ENCODE measurements at regions not wholly inside any gene's neighbourhood (a gene's known extent, or its start where the extent isn't known, plus 50 kb on each side); places are given as distances from the start of the nearest gene placed in this dataset.

- no peak for TF ChIP-seq CTCF (IDR thresholded peaks at IDR 0.05; ENCODE audit: low read depth, low read length)
- no peak for TF ChIP-seq EZH2phosphoT487 (IDR thresholded peaks at IDR 0.05; ENCODE audit: low read depth)
Observed at GRCh38 chr1:214792527-214793186, 189.7 kb downstream of the CENPF start.

Measured in OCI-LY3 (cell line).